Stimulated activated CD4-positive, alpha-beta T cell treated with anti-CD3 and anti-CD28 coated beads, Interleukin-15, amount 100 ng/mL, for 24 hours (primary cell): ENCODE measurements at regions not wholly inside any gene's neighbourhood (a gene's known extent, or its start where the extent isn't known, plus 50 kb on each side); places are given as distances from the start of the nearest gene placed in this dataset.

ENCODE experiments used
- DNase-seq: peaks from one replicate; pipeline ENCODE4 v3.0.0-alpha.2; 2020

- DNase-seq = no peak
Measured at GRCh38 chr1:37393173-37394120, 80.9 kb upstream of the ZC3H12A start.

GRCh38 chr1:37394574-37395464 lies 79.6 kb upstream of the ZC3H12A start:
- DNase-seq = no peak

GRCh38 chr1:37398096-37398495 lies 76.3 kb upstream of the ZC3H12A start:
- no peak for DNase-seq

- DNase-seq = no peak
Measured at GRCh38 chr1:37399205-37399604, 75.2 kb upstream of the ZC3H12A start.

- no peak for DNase-seq
Measured at GRCh38 chr1:37399830-37400464, 74.4 kb upstream of the ZC3H12A start.

GRCh38 chr1:37400466-37401225 lies 73.7 kb upstream of the ZC3H12A start:
- DNase-seq = no peak

GRCh38 chr1:37403166-37403565 lies 71.2 kb upstream of the ZC3H12A start:
- DNase-seq = no peak

- DNase-seq = no peak
Measured at GRCh38 chr1:37404711-37405110, 69.7 kb upstream of the ZC3H12A start.

- peak; percentile 27 for DNase-seq
Measured at GRCh38 chr1:37410105-37410504, 64.3 kb upstream of the ZC3H12A start.

GRCh38 chr1:37410815-37411214 lies 63.6 kb upstream of the ZC3H12A start:
- DNase-seq = peak; percentile 12

- no peak for DNase-seq
Measured at GRCh38 chr1:37415611-37416244, 58.7 kb upstream of the ZC3H12A start.

- DNase-seq = no peak
Measured at GRCh38 chr1:37420456-37420855, 53.9 kb upstream of the ZC3H12A start.

GRCh38 chr1:37423810-37424209 lies 50.6 kb upstream of the ZC3H12A start:
- no peak for DNase-seq

- no peak for DNase-seq
Measured at GRCh38 chr1:37424523-37424922, 49.9 kb upstream of the ZC3H12A start.
